M059J (cell line): ENCODE measurements at regions not wholly inside any gene's neighbourhood (a gene's known extent, or its start where the extent isn't known, plus 50 kb on each side); places are given as distances from the start of the nearest gene placed in this dataset.
A peak's percentile ranks its signal among the peaks of the same experiment; 100 is the strongest.
"Not testable (repeated sequence)": the region's sequence is repeated elsewhere in the genome, so short reads cannot be mapped to it uniquely, and the experiment has no call there.

ENCODE experiments used
- DNase-seq: peaks from one replicate; pipeline ENCODE4 v3.0.0-alpha.2; 2012; ENCODE audit warnings: low read depth

DNA sequence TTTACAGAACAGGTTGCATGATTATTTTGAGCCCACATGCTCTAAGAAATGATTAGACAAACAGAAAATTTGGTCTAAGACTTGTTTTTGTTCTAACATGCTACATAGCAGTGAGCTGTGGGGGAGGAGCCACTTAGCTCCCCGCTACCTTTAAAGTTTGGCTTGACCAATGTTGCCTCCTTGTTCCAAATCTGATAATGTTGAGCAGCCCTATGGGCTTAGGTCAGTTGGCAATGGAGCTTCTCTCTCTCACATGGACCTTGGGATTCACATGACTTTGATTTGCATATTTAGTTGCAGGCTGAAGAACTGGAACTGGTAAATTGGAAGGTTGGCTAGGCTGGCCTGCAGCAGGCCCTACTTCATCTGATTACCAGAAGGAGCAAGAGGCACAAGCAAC lies 116.4 kb downstream of the EBLN2 start:
- DNase-seq, result no peak

DNA sequence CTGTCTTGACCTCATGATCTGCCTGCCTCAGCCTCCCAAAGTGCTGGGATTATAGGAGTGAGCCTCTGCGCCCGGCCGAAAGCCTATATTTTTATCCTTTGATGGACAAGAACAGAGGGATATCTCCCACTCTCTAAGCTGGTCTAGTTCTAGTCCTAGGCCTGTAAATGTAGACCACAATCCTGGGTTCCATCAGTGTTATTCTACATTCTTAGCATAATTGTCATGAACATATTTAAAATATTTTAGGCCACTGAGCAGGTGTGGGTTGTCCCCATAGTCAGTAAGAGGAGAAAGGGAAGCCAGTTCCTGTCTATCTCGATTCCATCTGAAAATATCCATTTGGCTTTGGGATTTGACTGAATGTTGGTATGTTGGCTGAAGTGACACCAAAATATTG lies 118.1 kb downstream of the EBLN2 start:
- no peak for DNase-seq

DNA sequence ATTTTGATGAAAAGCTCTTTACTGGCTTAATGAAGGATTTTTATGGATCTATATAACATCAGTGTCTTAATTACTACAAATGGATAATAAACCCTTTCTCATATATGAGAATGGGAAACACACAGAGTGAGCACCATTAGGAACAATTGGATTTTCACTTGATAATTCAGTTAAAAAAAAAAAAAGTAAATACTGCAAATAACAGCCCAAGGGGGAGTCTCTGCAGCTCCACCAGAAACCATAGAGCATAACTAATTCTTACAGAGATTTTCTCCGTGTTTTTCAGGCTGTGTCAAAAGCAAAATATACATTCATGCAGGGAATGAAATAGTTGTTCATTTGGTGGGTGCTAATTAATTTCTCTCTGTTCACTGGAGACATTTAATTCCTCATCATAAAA lies 125.3 kb downstream of the EBLN2 start:
- DNase-seq, result no peak

DNA sequence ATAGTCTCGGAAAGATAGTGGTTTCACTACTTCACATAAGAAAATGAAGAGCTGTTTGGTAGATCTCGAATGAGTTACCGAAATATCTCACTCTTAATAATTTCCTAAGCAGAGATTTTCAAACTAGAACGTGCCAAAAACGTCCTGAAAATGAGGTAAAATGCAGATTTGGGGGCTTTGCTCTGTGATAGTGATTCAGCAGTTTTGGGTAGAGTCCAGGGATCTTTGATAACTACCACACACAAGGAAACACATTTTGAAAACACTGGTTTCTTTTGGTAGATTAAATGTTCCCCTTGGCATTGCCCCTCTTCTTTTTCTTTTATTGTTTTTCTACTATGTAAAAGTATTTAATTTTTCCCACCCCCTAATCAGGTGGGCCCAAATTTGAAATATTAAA lies 125.9 kb downstream of the EBLN2 start:
- DNase-seq, result no peak

DNA sequence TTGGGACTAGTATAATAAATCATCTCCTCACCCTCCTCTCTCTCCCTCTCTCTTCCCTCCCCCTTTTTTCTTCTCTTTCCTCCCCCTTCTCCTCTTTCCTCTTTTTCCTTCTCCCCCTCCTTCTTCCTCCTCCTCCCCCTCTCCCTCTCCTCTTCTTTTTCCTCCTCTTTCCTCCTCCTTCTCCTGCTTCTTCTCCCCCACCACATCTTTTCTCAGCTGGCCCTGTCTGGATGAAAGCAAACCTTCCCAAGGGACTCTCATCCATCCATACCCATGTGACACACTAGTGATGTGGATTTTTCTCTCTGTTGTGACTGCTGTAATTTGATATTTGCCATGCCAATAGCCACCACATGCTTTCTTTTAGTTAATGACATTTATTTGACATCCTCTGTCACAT lies 127.2 kb downstream of the EBLN2 start:
- no peak for DNase-seq

DNA sequence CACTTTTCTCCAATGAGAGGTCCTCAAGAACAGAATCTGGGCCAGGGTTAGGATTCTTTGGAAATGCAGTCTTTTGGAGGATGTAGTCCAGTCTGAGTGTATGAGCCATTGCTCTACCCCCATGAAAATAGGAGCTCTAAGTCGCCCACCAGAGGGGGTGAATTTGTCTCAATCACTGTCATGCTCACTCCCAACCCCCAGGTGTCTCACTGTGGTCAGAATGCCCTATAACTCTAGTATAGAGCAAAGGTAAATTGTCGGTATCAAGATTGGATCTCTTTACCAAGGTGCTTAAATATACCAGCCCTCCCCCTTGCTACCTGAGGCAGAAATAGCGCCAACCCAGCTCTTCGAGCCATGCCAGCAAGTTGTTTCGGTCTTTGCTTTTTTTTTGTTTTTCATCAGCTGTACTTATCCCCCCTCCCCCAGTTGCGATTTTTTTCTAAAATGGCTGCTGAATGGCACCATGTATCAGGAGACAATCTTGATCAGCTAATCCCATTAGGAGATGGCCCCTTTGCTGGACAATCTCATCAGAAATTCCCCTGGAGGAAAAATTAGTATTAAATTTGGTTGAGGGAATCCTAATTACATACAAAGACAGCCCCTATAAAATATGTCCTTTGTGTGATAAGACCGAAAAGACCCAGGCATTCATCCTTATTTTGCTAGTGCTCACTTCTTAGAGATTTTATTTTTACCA lies 130.7 kb downstream of the EBLN2 start:
- DNase-seq, result no peak

DNA sequence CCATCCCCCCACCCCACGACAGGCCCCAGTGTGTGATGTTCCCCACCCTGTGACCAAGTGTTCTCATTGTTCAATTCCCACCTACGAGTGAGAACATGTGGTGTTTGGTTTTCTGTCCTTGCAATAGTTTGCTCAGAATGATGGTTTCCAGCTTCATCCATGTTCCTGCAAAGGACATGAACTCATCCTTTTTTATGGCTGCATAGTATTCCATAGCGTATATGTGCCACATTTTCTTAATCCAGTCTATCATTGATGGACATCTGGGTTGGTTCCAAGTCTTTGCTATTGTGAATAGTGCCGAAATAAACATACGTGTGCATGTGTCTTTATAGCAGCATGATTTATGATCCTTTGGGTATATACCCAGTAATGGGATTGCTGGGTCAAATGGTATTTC lies 132.5 kb downstream of the EBLN2 start:
- not testable (repeated sequence) for DNase-seq

DNA sequence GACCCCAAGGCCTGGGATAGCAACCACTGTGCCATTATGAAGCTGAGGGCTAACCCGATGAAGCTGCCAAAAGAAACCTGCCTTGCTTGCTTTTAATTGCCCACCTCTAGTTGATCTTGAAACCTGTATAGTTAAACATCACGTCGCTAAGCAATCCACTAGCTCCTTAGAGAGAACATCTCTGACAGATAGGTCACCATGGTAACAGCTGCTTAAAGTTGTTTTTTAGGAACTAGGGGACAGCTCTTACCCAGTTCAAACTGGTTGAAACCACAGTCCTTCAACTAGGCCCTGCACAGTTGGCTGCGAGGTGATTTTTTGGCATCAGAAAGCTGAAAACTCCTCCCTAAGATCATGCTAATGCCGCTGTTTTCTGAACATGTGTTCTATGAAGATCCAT lies 135.7 kb downstream of the EBLN2 start:
- DNase-seq, result no peak

DNA sequence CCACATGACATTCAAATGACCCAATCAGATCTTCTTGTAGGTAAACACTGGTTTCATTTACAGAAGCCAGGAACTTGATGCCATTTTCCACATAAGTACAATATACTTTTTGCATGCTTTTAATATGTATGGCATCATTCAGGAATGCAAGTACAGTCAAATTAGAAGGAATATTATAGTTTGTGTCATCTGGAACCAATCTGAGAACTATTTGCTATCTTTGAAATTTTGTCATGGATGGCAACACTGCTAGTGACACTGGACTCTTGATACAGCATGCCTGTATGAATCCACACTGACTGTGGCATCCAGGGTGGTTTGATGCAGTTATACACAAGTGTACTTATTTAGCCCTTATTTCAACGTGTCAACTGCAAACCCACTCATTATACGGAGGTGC lies 141.6 kb downstream of the EBLN2 start:
- DNase-seq, result no peak

DNA sequence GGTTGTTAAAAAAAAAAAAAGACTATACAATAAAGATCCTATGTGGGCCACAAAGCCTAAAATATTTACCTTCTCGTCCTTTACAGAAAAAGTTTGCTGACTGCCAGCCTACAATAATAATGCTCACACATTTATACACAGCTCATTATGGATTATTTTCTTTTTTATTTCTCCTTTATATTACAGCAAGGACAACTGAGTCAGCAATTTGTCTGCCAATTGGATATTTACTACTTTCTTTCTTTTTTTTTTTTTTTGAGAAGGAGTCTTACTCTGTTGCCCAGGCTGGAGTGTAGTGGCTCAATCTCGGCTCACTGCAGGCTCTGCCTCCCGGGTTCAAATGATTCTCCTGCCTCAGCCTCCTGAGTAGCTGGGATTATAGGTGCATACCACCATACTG lies 142.2 kb downstream of the EBLN2 start:
- DNase-seq, result no peak

DNA sequence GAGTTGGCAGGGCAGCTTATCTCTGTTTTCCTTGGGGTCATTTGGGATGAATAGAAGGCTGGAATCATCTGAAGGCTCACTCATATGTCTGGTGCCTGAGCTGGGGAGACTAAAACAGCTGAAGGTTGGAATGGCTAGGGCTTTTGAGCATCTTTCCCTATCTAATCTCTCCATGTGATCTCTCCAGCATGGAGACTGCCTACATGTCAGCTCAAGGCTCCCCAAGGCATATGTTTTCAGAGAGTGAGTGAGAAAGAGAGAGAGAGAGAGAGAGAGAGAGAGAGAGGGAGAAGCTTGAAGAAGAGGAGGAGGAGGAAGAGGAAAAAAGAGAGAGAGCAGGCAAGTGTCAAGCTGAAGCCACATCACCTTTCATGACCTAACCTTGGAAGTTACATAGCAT lies 143.4 kb downstream of the EBLN2 start:
- DNase-seq, result no peak

DNA sequence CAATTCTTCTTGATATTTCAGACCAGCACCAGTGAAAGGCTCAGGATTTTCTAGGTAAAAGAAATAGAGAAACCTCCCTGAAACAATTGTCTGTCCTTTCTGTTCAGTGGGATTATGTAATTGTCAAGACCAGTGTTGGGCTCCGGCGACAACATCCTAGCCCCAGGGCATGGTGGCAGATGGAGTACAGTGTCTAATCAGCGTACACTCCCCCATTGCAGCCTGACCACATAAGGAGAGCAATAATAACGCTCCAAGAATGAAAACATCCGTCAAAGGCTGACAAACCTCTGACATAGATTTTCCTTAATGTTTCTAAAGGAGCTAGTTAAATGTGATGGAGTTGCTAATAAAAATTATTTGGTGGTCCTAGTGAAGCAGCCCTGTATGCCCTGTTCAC lies 144.6 kb downstream of the EBLN2 start:
- DNase-seq, result no peak

DNA sequence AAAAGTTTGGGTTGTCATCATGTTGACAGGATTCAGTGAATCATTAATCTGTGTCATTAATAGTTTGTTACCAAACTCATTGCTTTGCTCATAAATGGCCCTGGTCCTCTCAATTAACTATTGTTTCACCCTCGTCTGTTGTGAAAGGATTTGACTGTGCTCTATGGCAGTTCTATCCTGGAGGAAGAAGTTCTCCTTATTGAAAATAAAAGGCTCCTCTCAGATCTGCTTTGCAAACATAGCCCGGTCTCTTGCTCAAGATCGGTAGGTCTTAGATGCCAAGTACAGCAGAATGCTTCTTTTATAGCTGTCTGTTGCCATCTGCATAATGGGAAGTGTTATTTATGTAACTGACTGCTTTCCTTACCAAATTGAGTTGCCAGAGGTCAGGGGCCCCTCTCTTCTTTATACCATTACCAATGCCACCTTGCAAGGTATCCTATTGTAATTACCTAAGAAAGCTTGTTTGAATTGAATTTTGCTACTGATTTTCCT lies 146.5 kb downstream of the EBLN2 start:
- DNase-seq, result no peak

DNA sequence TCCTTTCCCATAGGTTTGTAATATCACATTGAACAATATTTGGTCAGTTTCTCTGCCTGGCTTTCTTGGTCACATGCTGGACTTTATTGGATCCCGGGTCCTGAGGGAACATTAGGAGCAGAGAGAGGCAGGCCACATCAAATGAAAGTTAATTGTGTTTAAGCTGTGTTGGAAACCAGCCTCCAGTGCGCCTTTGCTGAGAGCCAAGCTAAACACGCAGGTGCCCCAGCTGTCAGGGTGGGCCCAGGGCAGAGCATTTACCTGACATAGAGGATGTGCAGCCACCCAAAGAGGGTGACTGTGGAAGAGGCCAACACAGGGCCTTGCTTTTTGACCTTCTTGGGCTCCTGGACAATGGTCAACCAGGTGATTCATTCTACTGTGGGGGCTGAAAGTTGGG lies 149.3 kb downstream of the EBLN2 start:
- no peak for DNase-seq

DNA sequence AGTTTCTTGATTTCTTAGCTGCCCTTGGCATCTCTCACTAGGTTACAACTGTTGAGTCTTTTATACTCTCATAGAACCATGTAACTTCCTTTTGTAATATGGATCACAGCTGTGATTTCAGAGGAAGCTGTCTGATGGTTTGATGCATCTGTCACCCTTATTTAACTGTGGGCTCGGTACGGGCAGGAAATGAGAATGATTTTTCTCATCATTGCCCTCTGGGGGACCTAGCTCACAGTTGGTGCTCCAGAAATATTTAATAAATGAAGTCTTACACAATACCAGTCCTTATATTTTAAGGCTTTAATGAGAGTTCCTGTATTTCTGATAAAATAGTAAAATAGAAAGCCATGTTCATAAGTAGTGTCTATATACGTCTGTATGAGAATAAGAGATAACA lies 151.2 kb downstream of the EBLN2 start:
- DNase-seq, result no peak

DNA sequence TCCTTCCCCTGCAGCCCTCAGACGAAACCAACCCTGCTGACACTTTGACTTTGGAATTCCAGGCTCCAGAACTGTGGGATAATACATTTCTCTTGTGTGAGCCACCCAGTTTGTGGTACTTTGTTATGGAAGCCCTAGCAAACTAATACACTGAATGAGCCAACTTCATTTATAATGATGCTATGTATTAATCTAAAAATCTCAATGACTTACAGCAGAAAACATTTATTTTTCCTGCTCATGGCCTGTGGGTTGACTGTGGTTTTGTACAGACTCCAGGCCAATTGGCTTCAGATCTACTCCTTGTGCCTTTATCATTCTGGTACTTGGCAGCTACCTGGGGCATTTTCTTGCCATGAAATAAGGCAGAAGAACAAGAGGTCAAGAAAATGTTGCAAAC lies 152.4 kb downstream of the EBLN2 start:
- DNase-seq, result peak; percentile 22

DNA sequence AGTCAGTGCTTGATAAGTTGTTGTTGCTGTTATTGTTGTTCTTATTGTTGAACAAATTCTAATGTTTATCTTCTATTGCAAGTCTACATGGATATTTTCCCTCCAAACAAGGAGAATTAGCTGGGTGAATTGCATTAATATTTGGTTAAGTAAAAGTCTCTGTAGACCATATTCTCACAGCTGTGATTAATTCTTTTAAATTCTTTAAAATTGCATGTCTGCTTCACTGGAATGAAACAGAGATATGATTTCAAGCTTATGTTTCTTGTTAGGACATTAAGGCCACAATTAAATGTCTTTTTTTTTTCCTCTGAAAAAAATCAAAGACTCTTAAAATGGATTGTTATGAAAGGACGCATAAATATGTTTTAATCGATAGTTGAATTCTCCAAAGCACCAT lies 153.4 kb downstream of the EBLN2 start:
- no peak for DNase-seq

DNA sequence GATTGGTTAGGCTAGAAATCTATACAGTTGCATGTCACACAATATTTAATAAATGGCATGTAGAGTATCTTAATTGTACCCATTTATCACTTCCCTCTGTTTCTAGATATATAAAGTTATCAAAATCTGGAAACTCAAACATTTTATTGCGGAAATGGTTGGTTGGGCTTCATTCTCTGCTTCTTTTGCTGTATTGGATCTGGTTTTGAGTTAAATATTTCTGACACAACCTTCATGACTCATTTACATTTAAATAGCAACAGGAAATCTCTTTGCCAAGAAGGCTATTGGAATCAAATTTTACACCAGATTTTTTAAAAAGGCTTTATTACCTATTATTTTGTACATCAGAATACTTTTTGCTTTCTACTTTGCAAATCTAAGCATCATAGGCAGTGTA lies 153.8 kb downstream of the EBLN2 start:
- peak; percentile 0 for DNase-seq

DNA sequence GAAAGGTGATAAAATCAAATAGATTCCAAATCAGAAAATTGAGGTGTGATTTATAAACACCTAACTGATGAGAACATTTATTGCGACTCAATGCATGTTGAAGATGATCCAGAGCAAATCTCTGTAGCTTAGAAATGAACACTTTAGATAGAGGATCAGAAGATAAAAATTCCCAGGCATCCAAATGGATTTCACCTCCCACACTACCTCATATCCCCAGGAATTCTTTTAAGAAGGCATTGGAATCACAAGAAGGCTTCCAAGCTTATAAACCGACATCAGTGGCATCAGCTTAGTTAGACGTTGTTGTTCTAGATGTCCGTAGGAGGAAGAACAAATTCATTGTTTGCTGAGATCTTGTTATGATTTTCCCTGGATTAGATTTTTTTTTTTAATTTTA lies 154.4 kb downstream of the EBLN2 start:
- no peak for DNase-seq

DNA sequence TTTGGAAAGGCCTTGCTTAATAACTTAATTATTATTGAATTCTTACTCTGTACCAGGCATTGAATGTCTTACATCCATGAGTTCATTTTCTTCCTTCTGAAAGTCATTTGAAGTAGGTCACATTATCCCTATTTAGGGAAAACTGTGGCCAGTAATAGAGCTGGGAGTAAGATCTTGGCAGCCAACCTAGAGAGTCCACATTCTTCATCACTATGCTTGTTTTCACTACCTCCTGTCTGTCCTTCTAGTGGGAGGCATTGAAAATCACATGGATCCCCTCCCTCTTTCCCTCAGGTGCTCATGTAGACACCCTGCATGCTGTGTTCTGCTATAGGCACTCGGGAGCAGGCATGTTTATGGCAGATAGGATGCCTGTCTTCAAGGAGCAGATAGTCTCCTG lies 154.9 kb downstream of the EBLN2 start:
- no peak for DNase-seq

DNA sequence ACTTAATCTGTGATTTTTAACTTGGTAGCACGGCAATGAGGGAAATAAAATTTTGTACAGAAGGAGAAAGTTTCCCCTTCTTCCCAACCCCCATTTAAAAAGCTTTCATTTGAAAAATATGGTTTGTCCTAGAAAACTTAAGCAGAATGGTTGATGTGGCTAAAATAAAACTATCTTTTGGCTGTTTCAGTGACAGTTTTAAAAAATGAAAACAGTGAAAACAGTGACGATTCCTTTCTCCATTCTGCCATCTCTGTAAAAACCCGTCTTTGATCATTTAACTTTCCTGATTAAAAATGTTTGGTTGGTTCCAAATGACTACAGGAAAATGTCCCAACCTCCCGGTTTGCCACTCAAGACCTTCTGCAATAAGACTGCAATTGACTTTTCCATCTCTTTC lies 160.7 kb downstream of the EBLN2 start:
- DNase-seq, result no peak

DNA sequence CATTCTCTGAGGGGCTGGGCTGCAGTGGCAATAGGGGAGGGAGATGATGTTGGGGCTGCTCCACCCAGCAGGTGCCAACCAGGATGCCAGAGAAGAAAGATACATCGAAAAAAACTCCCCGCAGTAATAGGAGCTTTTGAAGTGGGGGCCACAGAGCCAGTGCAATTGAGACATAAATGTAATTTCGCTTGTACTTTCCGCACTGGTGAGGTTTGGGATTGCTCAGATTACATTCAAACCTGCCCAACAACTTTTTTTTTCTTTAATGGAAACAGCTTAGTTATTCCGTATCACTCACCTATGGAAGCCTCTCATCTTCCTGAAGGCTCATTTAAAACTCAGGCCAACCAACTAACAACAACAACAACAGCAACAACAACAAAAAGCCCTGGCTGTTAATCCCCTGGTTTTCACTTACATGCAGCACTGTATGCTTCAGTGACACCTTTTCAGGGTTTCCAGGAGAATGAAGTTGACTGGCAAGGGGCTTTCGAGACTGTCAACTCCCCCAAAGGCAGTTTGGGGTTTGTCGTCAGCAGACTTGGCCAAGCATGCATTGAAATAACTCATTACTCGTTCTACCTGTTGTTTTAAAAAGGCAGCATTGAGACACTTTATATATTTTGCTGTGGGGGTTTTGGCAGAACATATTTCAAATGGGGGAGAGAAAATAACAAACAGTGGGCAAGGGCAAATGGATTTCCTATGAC lies 163.8 kb downstream of the EBLN2 start:
- DNase-seq, result no peak

DNA sequence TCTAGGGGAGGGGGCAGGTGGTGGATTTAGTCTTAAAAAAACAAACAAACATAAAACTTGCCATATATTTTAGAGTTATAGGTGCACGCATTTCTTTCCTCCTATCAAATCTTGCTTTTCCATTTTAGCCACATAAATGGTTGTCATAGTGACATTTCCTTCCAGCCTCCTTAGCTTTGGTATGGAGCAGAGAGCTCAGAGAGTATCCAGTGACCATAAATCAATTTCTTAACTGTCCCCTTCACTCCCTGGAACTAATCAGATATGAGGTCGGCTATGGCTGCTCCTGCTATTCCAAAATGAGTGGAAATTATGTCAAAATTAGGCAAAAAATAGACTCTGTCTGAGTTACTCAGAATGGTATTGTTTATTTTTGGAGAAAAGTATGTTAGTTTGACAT lies 164.5 kb downstream of the EBLN2 start:
- DNase-seq, result no peak

DNA sequence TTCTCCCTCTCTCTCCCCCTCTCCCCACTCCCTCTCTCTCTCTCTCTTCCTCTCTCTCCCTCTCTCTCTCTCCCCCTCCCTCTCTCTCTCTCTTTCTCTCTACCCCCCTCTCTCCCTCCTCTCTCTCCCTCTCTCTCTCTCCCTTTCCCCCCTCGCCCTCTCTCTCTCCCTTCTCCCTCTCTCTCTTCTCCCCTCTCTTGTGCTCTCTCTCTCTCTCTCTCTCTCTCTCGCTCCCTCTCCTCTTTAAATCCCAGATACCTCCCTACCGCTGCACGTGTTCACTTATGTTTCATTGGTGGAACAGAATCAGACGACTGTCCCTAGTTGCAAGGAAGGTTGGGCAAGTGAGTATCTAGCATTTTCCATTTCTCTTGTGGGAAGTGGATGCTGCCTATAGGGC lies 166.5 kb downstream of the EBLN2 start:
- DNase-seq, result no peak
